Mucosa of rectum (tissue), 2 donors: ENCODE measurements at regions not wholly inside any gene's neighbourhood (a gene's known extent, or its start where the extent isn't known, plus 50 kb on each side); places are given as distances from the start of the nearest gene placed in this dataset.

Experiments
- H3K27ac ChIP-seq, 2 donors: one replicate each; pipeline ENCODE4 v1.7.0; 2013; ENCODE audit warnings: inconsistent platforms in 2 of 2, low read depth in 2 of 2, low read length in 2 of 2
- H3K27me3 ChIP-seq, 2 donors: one replicate each; pipeline ENCODE4 v1.7.0; 2013; ENCODE audit warnings: low read length in 2 of 2; ENCODE audit not compliant: control insufficient read depth in 2 of 2, insufficient read depth in 2 of 2
- H3K36me3 ChIP-seq, 2 donors: one replicate each; pipeline ENCODE4 v1.7.0; 2013; ENCODE audit warnings: low read length in 2 of 2; ENCODE audit not compliant: control insufficient read depth in 2 of 2, insufficient read depth in 2 of 2
- H3K4me1 ChIP-seq, 2 donors: one replicate each; pipeline ENCODE4 v1.7.0; 2013; ENCODE audit warnings: low read length in 2 of 2, mild to moderate bottlenecking in 1 of 2; ENCODE audit not compliant: control insufficient read depth in 2 of 2, insufficient read depth in 2 of 2
- H3K4me3 ChIP-seq, 2 donors: one replicate each; pipeline ENCODE4 v1.7.0; 2013; ENCODE audit warnings: low read length in 2 of 2
- H3K9ac ChIP-seq, 2 donors: one replicate each; pipeline ENCODE4 v1.7.0; 2013; ENCODE audit warnings: low read length in 2 of 2, low read depth in 1 of 2, mild to moderate bottlenecking in 1 of 2
- H3K9me3 ChIP-seq, 2 donors: one replicate each; pipeline ENCODE4 v1.7.0; 2013; ENCODE audit warnings: low read length in 2 of 2; ENCODE audit not compliant: control insufficient read depth in 2 of 2
- donor health status: healthy.
- donor health status: Normal muscosa, but diverticular disease.

DNA sequence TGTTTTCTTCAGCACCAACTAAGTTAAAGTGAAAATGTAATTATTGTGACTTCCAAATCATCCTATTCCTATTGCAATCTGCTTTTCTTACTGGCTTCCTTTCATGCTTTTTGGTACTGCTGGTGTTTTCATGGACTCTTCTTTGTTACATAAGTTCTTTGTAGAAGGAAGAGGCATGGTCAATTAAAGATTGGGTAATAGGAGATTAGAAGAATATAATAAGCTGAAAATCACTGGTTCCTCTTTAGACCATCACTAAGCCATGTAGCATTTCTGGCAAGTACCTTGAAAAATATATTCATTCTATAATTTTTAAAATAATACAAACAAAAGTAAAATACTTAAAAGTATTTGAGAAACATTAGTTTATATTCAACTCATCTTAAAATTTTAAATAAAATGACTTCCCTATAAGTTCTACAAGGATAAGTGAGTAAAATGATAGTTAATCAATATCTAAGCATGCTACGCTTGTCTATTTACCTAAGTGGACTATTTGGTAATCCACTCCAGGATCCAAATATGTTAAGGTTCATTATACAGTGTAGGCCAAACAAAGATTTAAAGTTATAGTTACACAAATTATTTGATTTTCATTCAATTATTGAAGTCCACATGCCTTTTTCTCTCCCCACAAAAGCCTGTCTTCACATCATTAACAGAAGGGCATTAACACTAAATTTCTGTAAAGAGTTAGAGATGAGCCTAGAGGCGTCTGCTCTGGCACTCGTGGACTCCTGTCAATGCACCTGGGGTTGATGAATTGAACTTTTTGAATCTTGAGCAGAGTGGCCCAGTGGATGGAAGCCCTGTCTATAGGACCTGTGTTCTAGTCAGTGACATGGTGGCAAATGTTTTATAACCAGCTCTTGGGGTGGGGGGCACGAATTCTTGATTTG lies 408.1 kb downstream of the INHBA start:
- H3K27me3 ChIP-seq: no peaks in the 10 kb centered on the region

DNA sequence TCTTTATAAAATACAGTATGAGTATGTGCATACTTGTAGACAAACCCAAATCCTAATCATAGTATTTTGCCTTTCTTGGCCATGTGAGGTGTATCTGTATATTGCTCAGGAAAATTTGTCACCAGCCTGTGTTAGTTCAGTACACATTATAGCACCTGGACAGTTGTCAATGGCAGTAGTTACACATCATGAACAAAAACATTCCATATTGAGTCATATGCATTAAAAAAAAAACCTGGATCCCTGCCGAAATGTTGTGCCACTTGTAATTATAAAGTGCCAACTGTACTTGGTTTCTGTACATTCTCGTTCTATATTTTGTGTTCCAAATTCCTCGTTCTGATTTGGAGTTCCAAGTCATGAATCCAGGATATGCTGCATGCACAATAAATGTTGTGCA lies 410.4 kb downstream of the INHBA start:
- Histone ChIP-seq H3K9ac (no peak overlapping the region), H3K4me3 (no peak overlapping the region), H3K4me1 (no peaks in the 10 kb centered on the region)

More for the DNA sequence above, 408.1 kb downstream of the INHBA start:
- Histone ChIP-seq H3K9me3 (no peaks in the 10 kb centered on the region), H3K9ac (no peak overlapping the region), H3K4me3 (no peak overlapping the region), H3K27ac (no peak overlapping the region), H3K4me1 (no peaks in the 10 kb centered on the region), H3K36me3 (no peaks in the 10 kb centered on the region)

DNA sequence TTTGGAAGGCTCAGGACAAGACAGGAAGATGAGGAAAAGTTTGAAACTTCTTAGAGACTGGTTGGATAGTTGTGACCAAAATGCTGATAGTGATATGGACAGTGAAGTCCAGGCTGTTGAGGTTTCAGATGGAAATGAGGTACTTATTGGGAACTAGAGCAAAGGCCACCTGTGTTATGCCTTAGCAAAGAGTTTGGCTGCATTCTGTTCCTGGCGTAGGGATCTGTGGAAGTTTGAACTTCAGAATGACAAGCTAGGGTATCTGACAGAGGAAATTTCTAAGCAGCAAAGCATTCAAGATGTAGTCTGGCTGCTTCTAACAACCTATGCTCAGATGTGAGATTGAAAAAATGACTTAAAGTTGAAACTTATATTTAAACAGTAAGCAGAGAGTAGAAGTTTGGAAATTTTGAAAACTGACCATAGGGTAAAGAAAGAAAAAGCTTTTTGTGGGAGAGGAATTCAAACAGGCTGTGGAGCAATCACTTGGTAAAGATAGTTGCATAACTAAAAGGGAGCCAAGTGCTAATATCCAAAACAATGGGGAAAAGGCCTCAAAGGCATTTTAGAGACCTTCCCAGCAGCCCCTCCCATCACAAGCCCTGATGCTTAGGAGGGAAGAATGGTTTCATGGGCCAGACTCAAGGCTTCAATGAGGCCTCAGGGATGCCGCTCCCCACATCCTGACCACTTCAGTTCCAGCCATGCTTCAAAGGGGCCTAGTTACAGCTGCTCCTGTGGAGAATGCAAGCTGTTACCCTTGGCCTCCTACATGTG lies 415.1 kb downstream of the INHBA start:
- no peak overlapping the region for H3K27ac ChIP-seq
- H3K4me3 ChIP-seq: no peak overlapping the region
- no peaks in the 10 kb centered on the region for H3K27me3 ChIP-seq
- H3K9me3 ChIP-seq: no peaks in the 10 kb centered on the region
- no peaks in the 10 kb centered on the region for H3K36me3 ChIP-seq
- no peak overlapping the region for H3K9ac ChIP-seq
- no peaks in the 10 kb centered on the region for H3K4me1 ChIP-seq

More for the DNA sequence above, 410.4 kb downstream of the INHBA start:
- Histone ChIP-seq H3K36me3 (no peaks in the 10 kb centered on the region), H3K27me3 (no peaks in the 10 kb centered on the region), H3K27ac (no peak overlapping the region), H3K9me3 (no peaks in the 10 kb centered on the region)

DNA sequence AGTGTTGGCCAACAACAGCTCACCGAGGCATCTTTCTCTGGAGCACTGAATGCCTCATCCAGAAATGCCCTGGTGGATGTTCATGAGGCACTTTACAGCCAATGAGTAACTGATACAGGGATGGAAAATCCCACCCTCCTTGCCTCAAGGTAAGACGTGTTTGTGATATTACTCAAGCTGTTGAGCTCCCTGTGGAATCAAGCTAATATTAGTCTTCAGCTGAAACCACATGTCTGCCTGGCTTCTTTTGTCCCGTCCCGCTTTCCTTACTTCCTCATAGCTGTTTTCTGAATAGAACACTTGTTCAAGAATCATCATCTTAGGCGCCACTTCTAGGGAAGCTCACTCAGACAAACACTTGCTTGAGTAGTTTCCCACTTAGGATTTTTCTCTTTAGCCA lies 422.4 kb downstream of the INHBA start:
- Histone ChIP-seq H3K9me3 (no peaks in the 10 kb centered on the region), H3K36me3 (no peaks in the 10 kb centered on the region), H3K9ac (no peak overlapping the region), H3K27me3 (no peaks in the 10 kb centered on the region), H3K4me1 (no peaks in the 10 kb centered on the region), H3K4me3 (no peak overlapping the region), H3K27ac (no peak overlapping the region)

DNA sequence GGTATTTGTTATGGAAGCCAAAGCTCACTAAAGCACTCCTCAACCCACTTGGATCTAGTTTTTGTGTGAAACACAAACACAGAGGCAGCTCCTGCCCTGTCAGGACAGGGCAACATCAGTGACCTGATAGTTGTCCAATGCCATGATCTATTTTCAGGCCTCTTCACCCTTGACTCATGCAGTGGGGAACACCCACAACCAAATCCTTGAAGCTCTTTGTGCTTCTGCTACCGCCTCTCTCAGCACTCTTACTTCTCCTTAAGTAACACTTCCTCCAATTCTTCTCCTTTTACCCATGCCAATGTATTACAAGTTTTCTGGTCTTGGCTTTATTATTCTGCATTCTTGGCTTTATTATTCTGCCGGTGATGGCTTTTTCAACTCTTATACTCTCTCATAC lies 425.3 kb downstream of the INHBA start:
- Histone ChIP-seq H3K27ac (no peak overlapping the region), H3K4me1 (no peaks in the 10 kb centered on the region), H3K27me3 (no peaks in the 10 kb centered on the region), H3K9me3 (no peaks in the 10 kb centered on the region), H3K4me3 (no peak overlapping the region), H3K36me3 (no peaks in the 10 kb centered on the region), H3K9ac (no peak overlapping the region)

DNA sequence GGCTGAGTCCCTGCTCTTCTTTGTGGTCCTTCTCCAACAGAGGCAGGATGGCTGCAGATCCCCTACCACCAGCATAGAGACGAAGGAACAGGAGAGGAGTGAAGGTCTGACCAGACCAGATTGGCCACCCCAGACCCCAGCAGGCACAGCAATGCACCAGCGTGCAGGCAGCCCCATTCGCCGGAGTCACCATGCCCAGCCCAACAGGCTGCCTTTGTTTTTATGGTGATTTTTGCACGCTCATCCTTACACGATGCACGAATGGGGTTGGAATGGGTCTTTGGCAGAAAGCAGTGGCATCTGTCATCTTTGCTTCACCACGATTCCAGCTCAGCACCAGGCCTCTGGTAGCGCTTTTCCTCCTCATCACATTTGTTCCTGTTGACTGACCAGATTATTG lies 427.6 kb downstream of the INHBA start:
- no peak overlapping the region for H3K27ac ChIP-seq
- no peak overlapping the region for H3K9ac ChIP-seq
- H3K36me3 ChIP-seq: no peaks in the 10 kb centered on the region
- no peaks in the 10 kb centered on the region for H3K27me3 ChIP-seq
- H3K4me1 ChIP-seq: no peaks in the 10 kb centered on the region
- H3K9me3 ChIP-seq: no peaks in the 10 kb centered on the region
- no peak overlapping the region for H3K4me3 ChIP-seq

DNA sequence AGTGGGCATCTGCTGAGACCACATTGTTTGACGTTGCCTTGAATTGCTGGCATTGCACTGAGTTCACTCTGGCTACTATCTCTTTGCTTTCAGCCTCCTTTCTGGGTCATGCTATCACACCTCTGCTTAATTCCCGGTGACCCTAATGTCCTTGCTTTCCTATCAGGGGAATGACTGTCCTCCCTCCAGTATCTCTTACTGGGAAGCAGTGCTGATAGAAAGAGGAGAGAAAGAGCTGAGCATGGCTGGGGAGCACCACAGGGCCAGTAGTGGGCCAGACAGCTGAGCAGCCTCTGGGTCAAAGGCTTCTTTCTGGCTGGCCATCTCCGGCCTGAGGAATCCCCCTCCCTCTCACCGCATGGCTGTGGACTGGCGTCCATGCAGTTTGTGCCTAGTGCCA lies 428.7 kb downstream of the INHBA start:
- no peak overlapping the region for H3K4me3 ChIP-seq
- H3K36me3 ChIP-seq: no peaks in the 10 kb centered on the region
- H3K27ac ChIP-seq: no peak overlapping the region
- H3K4me1 ChIP-seq: no peaks in the 10 kb centered on the region
- no peaks in the 10 kb centered on the region for H3K9me3 ChIP-seq
- H3K9ac ChIP-seq: no peak overlapping the region
- no peaks in the 10 kb centered on the region for H3K27me3 ChIP-seq

DNA sequence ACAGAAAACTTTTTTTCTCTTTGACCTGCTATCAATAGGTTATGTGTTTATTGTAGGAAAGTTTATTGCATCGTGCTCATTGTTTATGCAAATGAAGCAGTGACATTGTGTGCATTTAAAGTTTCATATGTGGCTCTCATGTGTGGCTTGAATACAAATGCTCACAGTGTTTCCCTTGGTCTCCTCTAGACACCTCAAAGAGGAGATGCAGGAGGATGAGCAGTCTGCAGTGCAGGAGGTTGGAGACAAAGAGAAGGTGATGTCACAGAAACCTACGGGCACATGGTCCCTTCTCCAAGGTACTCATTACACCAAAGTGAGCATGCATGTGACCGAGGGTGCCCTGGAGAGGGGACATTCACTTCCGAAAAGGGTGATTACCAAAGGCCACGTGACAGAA lies 430.2 kb downstream of the INHBA start:
- Histone ChIP-seq H3K27ac (no peak overlapping the region), H3K36me3 (no peaks in the 10 kb centered on the region), H3K9ac (no peak overlapping the region), H3K27me3 (no peaks in the 10 kb centered on the region), H3K9me3 (no peaks in the 10 kb centered on the region), H3K4me1 (no peaks in the 10 kb centered on the region), H3K4me3 (no peak overlapping the region)

DNA sequence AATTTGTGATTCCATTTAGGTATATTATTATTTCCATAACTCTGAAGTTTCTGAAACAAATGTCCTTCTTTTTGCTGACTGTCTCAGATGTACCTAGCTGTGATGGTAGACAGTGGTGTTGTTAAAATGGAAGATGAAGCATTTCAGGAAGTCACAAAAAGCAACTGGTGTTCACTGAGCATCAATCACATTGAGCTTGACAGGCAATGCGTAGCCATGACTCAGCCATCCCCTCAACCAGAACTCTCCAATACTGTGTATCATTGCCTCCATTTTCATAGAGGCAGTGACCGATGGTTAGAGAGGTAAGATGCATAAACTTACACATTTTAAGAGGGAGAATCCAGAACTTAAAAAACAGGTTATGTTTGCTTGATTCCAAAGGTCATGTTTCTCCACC lies 434.0 kb downstream of the INHBA start:
- no peaks in the 10 kb centered on the region for H3K4me1 ChIP-seq
- no peak overlapping the region for H3K4me3 ChIP-seq
- H3K27ac ChIP-seq: no peak overlapping the region
- no peaks in the 10 kb centered on the region for H3K27me3 ChIP-seq
- H3K9me3 ChIP-seq: no peaks in the 10 kb centered on the region
- no peaks in the 10 kb centered on the region for H3K36me3 ChIP-seq
- H3K9ac ChIP-seq: no peak overlapping the region

DNA sequence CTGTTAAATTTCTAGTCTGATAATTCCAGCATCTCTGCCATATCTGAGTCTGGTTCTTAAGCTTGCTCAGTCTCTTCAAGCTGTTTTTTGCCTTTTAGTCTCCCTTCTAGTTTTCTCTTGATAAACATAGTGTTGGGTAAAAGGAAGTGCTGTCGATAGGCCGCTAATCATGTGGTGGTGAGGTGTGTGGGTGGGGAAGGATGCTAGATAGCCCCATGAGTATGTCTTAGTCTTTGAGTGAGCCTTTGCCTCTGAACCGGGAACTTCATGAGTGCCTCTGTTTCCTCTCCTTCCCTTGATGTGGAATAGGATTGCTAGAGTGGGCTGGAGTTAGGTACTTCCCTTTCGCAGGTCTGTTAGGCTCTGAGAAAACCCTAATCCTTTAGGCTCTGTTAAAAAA lies 441.8 kb downstream of the INHBA start:
- H3K36me3 ChIP-seq: no peaks in the 10 kb centered on the region
- no peaks in the 10 kb centered on the region for H3K4me1 ChIP-seq
- no peak overlapping the region for H3K27ac ChIP-seq
- no peaks in the 10 kb centered on the region for H3K27me3 ChIP-seq
- H3K9me3 ChIP-seq: no peaks in the 10 kb centered on the region
- no peak overlapping the region for H3K9ac ChIP-seq
- H3K4me3 ChIP-seq: no peak overlapping the region
